Neutrophil (primary cell): ENCODE measurements at regions not wholly inside any gene's neighbourhood (a gene's known extent, or its start where the extent isn't known, plus 50 kb on each side); places are given as distances from the start of the nearest gene placed in this dataset.

Experiments used
- H3K27ac ChIP-seq: fragments of 200-600 bp; sonication (generic); 2 replicates; pipeline ENCODE4 v1.5.1; 2016; ENCODE audit warnings: mild to moderate bottlenecking, moderate library complexity
- H3K27me3 ChIP-seq: fragments of 200-600 bp; sonication (generic); 2 replicates; pipeline ENCODE4 v1.6.0; 2016; ENCODE audit warnings: mild to moderate bottlenecking
- H3K36me3 ChIP-seq: fragments of 200-600 bp; sonication (generic); 2 replicates; pipeline ENCODE4 v1.5.1; 2017
- H3K4me1 ChIP-seq, 2 experiments: fragments of 200-600 bp in 1 of 2; sonication (generic) in 1 of 2; 1 replicate in 1 of 2; 2 replicates in 1 of 2; pipeline versions ENCODE4 v1.5.1 to v1.6.1; 2013 to 2016; ENCODE audit warnings: low read depth in 1 of 2, low read length in 1 of 2, mild to moderate bottlenecking in 1 of 2, moderate library complexity in 1 of 2; ENCODE audit not compliant: control insufficient read depth in 1 of 2, insufficient read depth in 1 of 2
- H3K4me3 ChIP-seq, 2 experiments: fragments of 200-600 bp in 1 of 2; sonication (generic) in 1 of 2; 1 replicate in 1 of 2; 2 replicates in 1 of 2; pipeline ENCODE4 v1.5.1; 2013 to 2016; ENCODE audit warnings: low read depth in 1 of 2, low read length in 1 of 2, mild to moderate bottlenecking in 1 of 2, moderate library complexity in 1 of 2
- H3K9me3 ChIP-seq: fragments of 200-600 bp; sonication (generic); 2 replicates; pipeline ENCODE4 v1.5.1; 2016
- CTCF ChIP-seq: fragments of 200-600 bp; sonication (generic); IDR thresholded peaks from 2 replicates; pipeline ENCODE4 v1.5.1; 2016; ENCODE audit warnings: antibody characterized with exemption

- H3K27ac ChIP-seq: no peak overlapping the region
- no peaks in the 10 kb centered on the region for H3K9me3 ChIP-seq
- H3K4me1 ChIP-seq: peaks cover 0 to 5% of the 10 kb centered on the region in 2 experiments
- no peaks in the 10 kb centered on the region for H3K36me3 ChIP-seq
- no peaks in the 10 kb centered on the region for H3K27me3 ChIP-seq
- no peak for TF ChIP-seq CTCF
- no peak overlapping the region for H3K4me3 ChIP-seq
Measured at GRCh38 chr11:69403556-69404215, 77.8 kb upstream of the LINC01488 start.

GRCh38 chr11:69406060-69406459, 75.4 kb upstream of the LINC01488 start:
- no peaks in the 10 kb centered on the region for H3K9me3 ChIP-seq
- no peak overlapping the region for H3K4me3 ChIP-seq
- H3K4me1 ChIP-seq: peaks cover 0 to 5% of the 10 kb centered on the region in 2 experiments
- H3K27me3 ChIP-seq: peaks cover 4% of the 10 kb centered on the region
- H3K27ac ChIP-seq: no peak overlapping the region
- TF ChIP-seq CTCF: no peak
- H3K36me3 ChIP-seq: no peaks in the 10 kb centered on the region

GRCh38 chr11:69409812-69410645, 71.4 kb upstream of the LINC01488 start:
- peaks cover 12% of the 10 kb centered on the region for H3K27me3 ChIP-seq
- no peak overlapping the region for H3K4me3 ChIP-seq
- no peak for TF ChIP-seq CTCF
- H3K36me3 ChIP-seq: no peaks in the 10 kb centered on the region
- H3K9me3 ChIP-seq: no peaks in the 10 kb centered on the region
- no peak overlapping the region for H3K27ac ChIP-seq
- H3K4me1 ChIP-seq: peaks cover 0 to 3% of the 10 kb centered on the region in 2 experiments

- TF ChIP-seq CTCF: no peak
- H3K27me3 ChIP-seq: peaks cover 25% of the 10 kb centered on the region
Measured at GRCh38 chr11:69411257-69411924, 70.1 kb upstream of the LINC01488 start.

GRCh38 chr11:69413015-69413801, 68.3 kb upstream of the LINC01488 start:
- TF ChIP-seq CTCF: no peak
- Histone ChIP-seq H3K27ac (no peak overlapping the region), H3K27me3 (peaks cover 41% of the 10 kb centered on the region), H3K36me3 (no peaks in the 10 kb centered on the region), H3K4me1 (peaks cover 0 to 3% of the 10 kb centered on the region in 2 experiments), H3K9me3 (no peaks in the 10 kb centered on the region), H3K4me3 (no peak overlapping the region)

More at GRCh38 chr11:69411257-69411924, 70.1 kb upstream of the LINC01488 start:
- Histone ChIP-seq H3K9me3 (no peaks in the 10 kb centered on the region), H3K4me3 (no peak overlapping the region), H3K36me3 (no peaks in the 10 kb centered on the region), H3K27ac (no peak overlapping the region), H3K4me1 (peaks cover 0 to 3% of the 10 kb centered on the region in 2 experiments)
